Bronchial epithelial cell (primary cell): ENCODE measurements at regions not wholly inside any gene's neighbourhood (a gene's known extent, or its start where the extent isn't known, plus 50 kb on each side); places are given as distances from the start of the nearest gene placed in this dataset.
A peak's percentile ranks its signal among the peaks of the same experiment; 100 is the strongest.

ENCODE experiments used
- DNase-seq: peaks from one replicate; pipeline ENCODE4 v3.0.0-alpha.2; 2010; ENCODE audit warnings: low read depth
- FAIRE-seq: peaks from 2 replicates; lab custom pipeline; 2011; peaks lifted over from hg19 to GRCh38; lab: Jason Lieb, UNC
- H3K27me3 ChIP-seq: 2 replicates; pipeline ENCODE4 v1.5.1; 2011; ENCODE audit warnings: low read length; ENCODE audit not compliant: control insufficient read depth, insufficient read depth
- H3K36me3 ChIP-seq: 2 replicates; pipeline ENCODE4 v1.5.1; 2011; ENCODE audit warnings: low read length; ENCODE audit not compliant: control insufficient read depth, insufficient read depth
- H3K4me3 ChIP-seq: 2 replicates; pipeline ENCODE4 v1.5.1; 2011; ENCODE audit warnings: mild to moderate bottlenecking, low read depth, low read length, control low read depth
- TF ChIP-seq, protein P1 (sequence below): IDR thresholded peaks from 2 replicates; pipeline ENCODE4 v1.5.1; 2011; ENCODE audit warnings: mild to moderate bottlenecking, moderate library complexity, low read length, control low read depth, inconsistent platforms; ENCODE audit not compliant: insufficient read depth, severe bottlenecking

DNA sequence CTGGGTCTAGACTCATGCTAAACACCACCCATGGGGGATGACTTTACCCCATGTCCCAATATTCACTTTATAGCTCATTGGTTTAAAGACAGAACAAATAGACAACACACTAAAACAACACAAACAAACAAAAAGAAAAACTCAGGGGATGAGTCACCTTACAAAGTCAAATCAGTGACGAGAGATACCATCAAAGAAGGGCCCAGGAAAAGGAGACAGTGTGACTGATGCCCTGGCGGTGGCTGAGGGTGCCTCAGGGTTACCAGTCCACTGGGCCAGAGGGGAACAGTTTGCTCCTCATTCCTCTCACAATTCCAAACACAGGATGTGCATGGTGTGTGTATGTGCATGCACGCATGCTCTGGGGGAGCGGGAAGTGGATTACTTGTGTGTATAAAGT is 171.3 kb upstream of the PRKCQ start:
- FAIRE-seq (no peak), DNase-seq (no peak)
- Histone ChIP-seq H3K36me3 (no peaks in the 10 kb centered on the region), H3K27me3 (no peaks in the 10 kb centered on the region), H3K4me3 (no peak overlapping the region)
- TF ChIP-seq, protein P1, sequence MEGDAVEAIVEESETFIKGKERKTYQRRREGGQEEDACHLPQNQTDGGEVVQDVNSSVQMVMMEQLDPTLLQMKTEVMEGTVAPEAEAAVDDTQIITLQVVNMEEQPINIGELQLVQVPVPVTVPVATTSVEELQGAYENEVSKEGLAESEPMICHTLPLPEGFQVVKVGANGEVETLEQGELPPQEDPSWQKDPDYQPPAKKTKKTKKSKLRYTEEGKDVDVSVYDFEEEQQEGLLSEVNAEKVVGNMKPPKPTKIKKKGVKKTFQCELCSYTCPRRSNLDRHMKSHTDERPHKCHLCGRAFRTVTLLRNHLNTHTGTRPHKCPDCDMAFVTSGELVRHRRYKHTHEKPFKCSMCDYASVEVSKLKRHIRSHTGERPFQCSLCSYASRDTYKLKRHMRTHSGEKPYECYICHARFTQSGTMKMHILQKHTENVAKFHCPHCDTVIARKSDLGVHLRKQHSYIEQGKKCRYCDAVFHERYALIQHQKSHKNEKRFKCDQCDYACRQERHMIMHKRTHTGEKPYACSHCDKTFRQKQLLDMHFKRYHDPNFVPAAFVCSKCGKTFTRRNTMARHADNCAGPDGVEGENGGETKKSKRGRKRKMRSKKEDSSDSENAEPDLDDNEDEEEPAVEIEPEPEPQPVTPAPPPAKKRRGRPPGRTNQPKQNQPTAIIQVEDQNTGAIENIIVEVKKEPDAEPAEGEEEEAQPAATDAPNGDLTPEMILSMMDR: no peak

DNA sequence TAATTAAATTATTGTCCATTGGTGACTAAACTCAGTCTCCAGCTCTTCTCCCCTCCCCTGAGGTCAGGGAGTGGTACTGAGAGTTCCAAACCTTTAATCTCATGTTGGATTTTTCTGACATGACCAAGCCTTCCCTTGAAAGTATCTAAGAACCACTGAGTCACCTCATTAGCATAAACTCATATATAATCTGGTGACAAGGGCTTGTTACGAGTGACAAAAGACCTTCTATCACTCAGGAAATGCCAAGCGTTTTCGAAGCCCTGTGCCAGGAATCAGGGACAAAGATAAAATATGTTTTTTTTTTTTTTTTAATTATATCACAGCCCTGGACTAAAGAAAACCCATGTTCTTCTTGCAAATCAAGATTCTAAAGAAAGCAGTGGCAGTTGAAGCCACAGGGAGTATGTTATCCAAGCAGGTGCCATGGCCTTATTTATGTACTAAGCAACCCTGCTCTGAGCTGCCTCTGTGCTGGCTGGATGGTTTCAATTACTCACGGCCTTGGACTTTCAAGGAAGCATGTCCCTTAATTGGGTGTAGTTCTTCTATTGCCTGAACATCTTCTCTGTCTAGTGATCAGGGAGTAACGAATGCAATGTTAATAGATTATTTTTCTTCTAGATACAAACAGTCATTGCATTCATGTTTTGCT is 169.0 kb upstream of the PRKCQ start:
- FAIRE-seq (no peak), DNase-seq (peak; percentile 92)
- no peaks in the 10 kb centered on the region for H3K27me3 ChIP-seq
- TF ChIP-seq, protein P1: no peak
- H3K36me3 ChIP-seq: no peaks in the 10 kb centered on the region
- H3K4me3 ChIP-seq: no peak overlapping the region

DNA sequence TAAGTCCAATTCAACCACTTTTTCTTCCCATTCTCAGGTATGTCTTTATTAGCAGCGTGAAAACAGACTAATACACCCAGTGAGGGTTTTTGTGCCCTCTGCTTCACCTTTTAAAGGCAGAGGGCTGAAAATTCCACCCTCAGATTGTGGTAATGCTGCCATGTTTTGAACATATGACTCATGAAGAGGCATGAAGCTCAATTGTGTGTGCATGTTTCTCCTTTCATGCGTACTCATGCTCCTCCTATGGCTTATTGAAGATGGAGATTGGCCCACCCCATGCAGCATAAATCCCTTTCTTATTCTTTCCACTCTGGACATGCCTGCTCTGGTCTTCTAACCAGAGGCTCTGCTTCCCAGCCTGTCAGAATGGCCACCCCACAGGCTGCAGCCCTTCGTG is 168.0 kb upstream of the PRKCQ start:
- Histone ChIP-seq H3K27me3 (no peaks in the 10 kb centered on the region), H3K4me3 (no peak overlapping the region), H3K36me3 (no peaks in the 10 kb centered on the region)
- DNase-seq (peak; percentile 40), FAIRE-seq (no peak)
- TF ChIP-seq, protein P1: no peak

- H3K27me3 ChIP-seq: no peaks in the 10 kb centered on the region
- DNase-seq: no peak
- no peak for FAIRE-seq
- TF ChIP-seq, protein P1: no peak
- H3K36me3 ChIP-seq: no peaks in the 10 kb centered on the region
- no peak overlapping the region for H3K4me3 ChIP-seq
These were observed 166.7 kb upstream of the PRKCQ start for GRCh38 chr10:6746782-6747181.

- FAIRE-seq: peak; percentile 13
- Histone ChIP-seq H3K36me3 (no peaks in the 10 kb centered on the region), H3K27me3 (no peaks in the 10 kb centered on the region), H3K4me3 (no peak overlapping the region)
- peak; percentile 69 for DNase-seq
- TF ChIP-seq, protein P1: no peak
These were observed 163.3 kb upstream of the PRKCQ start for GRCh38 chr10:6743291-6743849.
